ENCODE measurements at regions not wholly inside any gene's neighbourhood (a gene's known extent, or its start where the extent isn't known, plus 50 kb on each side); places are given as distances from the start of the nearest gene placed in this dataset.

DNA sequence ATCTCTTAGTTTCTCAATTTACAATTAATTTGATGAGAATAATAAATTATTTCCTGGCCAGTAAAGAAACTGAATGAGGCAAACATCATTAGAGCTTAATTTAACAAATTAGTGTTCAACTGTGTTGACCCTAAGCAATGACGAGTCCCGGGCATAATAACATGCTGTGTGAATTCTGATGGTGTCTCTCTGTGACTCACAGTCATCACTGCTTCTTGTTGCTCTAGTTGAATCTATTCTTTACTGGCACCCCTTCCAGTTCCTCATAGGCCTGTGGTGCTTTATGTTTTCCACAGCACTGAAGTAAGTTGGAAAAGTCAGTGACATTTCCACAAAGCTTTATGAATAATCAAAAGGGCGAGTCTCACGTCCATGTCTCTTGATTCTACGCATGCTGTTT, 57.7 kb upstream of the SLC7A11 start:
- FAIRE-seq = no peak
- TF ChIP-seq, protein P1, sequence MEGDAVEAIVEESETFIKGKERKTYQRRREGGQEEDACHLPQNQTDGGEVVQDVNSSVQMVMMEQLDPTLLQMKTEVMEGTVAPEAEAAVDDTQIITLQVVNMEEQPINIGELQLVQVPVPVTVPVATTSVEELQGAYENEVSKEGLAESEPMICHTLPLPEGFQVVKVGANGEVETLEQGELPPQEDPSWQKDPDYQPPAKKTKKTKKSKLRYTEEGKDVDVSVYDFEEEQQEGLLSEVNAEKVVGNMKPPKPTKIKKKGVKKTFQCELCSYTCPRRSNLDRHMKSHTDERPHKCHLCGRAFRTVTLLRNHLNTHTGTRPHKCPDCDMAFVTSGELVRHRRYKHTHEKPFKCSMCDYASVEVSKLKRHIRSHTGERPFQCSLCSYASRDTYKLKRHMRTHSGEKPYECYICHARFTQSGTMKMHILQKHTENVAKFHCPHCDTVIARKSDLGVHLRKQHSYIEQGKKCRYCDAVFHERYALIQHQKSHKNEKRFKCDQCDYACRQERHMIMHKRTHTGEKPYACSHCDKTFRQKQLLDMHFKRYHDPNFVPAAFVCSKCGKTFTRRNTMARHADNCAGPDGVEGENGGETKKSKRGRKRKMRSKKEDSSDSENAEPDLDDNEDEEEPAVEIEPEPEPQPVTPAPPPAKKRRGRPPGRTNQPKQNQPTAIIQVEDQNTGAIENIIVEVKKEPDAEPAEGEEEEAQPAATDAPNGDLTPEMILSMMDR (IDR thresholded peaks at IDR 0.05; ENCODE audit: insufficient read depth, missing control alignments) = no peak

DNA sequence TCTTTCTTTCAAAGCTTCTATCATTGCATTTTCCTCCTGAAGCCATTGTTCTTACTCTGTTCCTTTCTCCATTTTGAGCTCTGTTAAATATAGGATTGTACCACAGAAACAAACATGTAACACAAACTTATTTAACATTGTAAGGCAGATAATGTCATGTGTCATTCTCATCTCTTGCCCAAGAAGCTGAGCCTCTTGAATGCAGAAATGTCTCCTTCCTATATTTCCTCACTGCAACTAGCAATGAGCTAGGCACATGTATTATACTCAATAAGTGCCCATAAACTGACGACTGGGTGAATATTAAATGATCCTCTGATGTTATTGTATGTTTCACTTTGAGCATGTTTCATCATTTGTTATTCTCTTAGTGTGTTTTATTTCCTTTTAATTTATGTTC, 56.7 kb upstream of the SLC7A11 start:
- DNase-seq (ENCODE audit: insufficient read length, low spot score) (no peak), FAIRE-seq (no peak)
- TF ChIP-seq, protein P1 (IDR thresholded peaks at IDR 0.05; ENCODE audit: insufficient read depth, missing control alignments) = no peak

More for the DNA sequence above, 57.7 kb upstream of the SLC7A11 start:
- DNase-seq (ENCODE audit: insufficient read length, low spot score) = no peak

DNA sequence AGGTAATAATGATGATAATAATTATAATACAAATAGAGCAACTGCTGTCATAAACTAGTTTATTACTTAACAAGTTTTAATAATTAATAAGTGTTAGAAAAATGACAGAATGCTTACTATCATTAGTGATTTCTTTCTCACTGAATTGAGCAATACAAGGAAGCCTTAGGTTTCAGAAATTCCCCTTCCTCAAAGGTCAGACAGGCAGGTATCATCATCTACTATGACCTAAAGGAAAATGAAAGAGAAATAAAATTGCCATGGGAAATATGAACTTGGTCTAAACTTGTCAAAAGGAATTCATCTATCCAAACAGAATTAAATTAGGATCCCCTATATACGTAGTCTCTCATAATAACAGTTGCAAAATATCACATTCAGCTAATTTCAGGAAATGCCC, 56.3 kb upstream of the SLC7A11 start:
- TF ChIP-seq, protein P1 (IDR thresholded peaks at IDR 0.05; ENCODE audit: insufficient read depth, missing control alignments) = no peak
- FAIRE-seq (no peak), DNase-seq (ENCODE audit: insufficient read length, low spot score) (no peak)

DNA sequence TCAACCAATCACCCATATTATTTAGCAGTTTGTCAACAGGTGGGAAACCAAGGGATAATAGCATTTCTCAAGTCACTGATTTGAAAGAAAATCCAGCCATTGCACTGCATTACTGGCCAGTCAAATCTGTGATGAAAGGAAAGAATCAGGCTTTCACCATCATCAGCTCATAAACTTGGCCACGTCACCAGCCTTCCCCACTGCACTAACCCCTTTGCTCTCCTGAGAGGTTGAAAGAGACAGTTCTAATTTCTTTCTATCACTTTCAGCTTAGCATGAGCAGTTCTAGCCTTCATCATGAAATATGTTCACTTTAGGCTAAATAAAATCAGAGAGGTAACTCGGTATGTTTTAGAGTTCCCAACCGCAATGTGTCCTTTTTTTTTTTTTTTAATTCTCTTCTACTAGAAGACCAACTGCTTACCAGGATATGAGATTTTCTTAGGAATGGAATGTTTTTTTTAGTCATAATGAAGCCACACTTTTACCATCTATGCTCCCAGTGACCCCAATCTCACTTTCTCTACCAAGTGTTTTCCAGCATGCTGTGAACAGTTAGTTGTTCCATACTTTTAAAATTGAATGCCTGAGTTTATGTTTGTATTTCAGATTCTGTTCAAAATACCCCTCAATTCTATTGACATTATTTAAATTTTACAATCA, 55.7 kb upstream of the SLC7A11 start:
- no peak for FAIRE-seq
- TF ChIP-seq, protein P1 (IDR thresholded peaks at IDR 0.05; ENCODE audit: insufficient read depth, missing control alignments) = no peak
- DNase-seq (ENCODE audit: insufficient read length, low spot score) = no peak

DNA sequence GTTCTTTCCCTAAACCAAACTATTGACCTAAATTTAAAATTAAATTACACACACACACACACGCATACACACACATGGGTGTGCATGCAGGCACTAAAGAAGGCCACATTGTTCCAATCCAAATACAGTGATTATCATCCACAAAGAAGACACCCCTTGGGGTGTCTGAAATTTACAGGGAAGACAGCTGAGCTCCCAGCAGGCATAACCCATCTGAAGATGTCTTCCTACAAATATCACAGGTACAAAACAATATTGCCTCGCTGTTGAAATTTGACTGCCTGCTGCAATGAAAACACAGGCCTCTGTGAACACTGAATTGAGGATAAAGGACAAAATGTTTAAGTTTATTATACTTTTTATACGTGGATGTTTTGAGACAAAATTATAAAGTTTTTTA, 50.2 kb upstream of the SLC7A11 start:
- DNase-seq (ENCODE audit: insufficient read length, low spot score) (no peak), FAIRE-seq (no peak)
- TF ChIP-seq, protein P1 (IDR thresholded peaks at IDR 0.05; ENCODE audit: insufficient read depth, missing control alignments) = no peak
